GM19239 (cell line): ENCODE measurements at regions not wholly inside any gene's neighbourhood (a gene's known extent, or its start where the extent isn't known, plus 50 kb on each side); places are given as distances from the start of the nearest gene placed in this dataset.

Experiments
- DNase-seq: peaks from one replicate; pipeline ENCODE4 v3.0.0; 2011; ENCODE audit warnings: low spot score; ENCODE audit not compliant: insufficient read length
- FAIRE-seq: peaks from 2 replicates; lab custom pipeline; 2011; peaks lifted over from hg19 to GRCh38; lab: Jason Lieb, UNC

- DNase-seq (no peak), FAIRE-seq (no peak)
Measured at GRCh38 chr14:41418851-41419250, 187.8 kb upstream of the LRFN5 start.

GRCh38 chr14:41409806-41410205, 196.9 kb upstream of the LRFN5 start:
- DNase-seq (no peak), FAIRE-seq (no peak)

GRCh38 chr14:41404126-41404525, 202.6 kb upstream of the LRFN5 start:
- FAIRE-seq (no peak), DNase-seq (no peak)

GRCh38 chr14:41403360-41403759, 203.3 kb upstream of the LRFN5 start:
- FAIRE-seq (no peak), DNase-seq (no peak)

- no peak for DNase-seq
- FAIRE-seq = no peak
Measured at GRCh38 chr14:41397926-41398325, 208.8 kb upstream of the LRFN5 start.

- FAIRE-seq (no peak), DNase-seq (no peak)
Measured at GRCh38 chr14:41393512-41393911, 213.2 kb upstream of the LRFN5 start.

GRCh38 chr14:41392226-41392625, 214.4 kb upstream of the LRFN5 start:
- no peak for DNase-seq
- FAIRE-seq = no peak

GRCh38 chr14:41389355-41389754, 217.3 kb upstream of the LRFN5 start:
- no peak for FAIRE-seq
- no peak for DNase-seq

- FAIRE-seq = no peak
- DNase-seq = no peak
Measured at GRCh38 chr14:41385797-41386196, 220.9 kb upstream of the LRFN5 start.

GRCh38 chr14:41380017-41380416, 226.7 kb upstream of the LRFN5 start:
- DNase-seq (no peak), FAIRE-seq (no peak)

GRCh38 chr14:41378526-41378925, 228.2 kb upstream of the LRFN5 start:
- DNase-seq = no peak
- no peak for FAIRE-seq

GRCh38 chr14:41377932-41378331, 228.7 kb upstream of the LRFN5 start:
- FAIRE-seq (no peak), DNase-seq (no peak)

GRCh38 chr14:41374092-41374491, 232.6 kb upstream of the LRFN5 start:
- no peak for DNase-seq
- FAIRE-seq = no peak

- FAIRE-seq (no peak), DNase-seq (no peak)
Measured at GRCh38 chr14:41362139-41362538, 244.5 kb upstream of the LRFN5 start.

GRCh38 chr14:41360126-41360525, 246.6 kb upstream of the LRFN5 start:
- FAIRE-seq (no peak), DNase-seq (no peak)

- FAIRE-seq (no peak), DNase-seq (no peak)
Measured at GRCh38 chr14:41355866-41356265, 250.8 kb upstream of the LRFN5 start.

- DNase-seq = no peak
- no peak for FAIRE-seq
Measured at GRCh38 chr14:41350476-41350875, 256.2 kb upstream of the LRFN5 start.

- DNase-seq = no peak
- no peak for FAIRE-seq
Measured at GRCh38 chr14:41349289-41349910, 257.3 kb upstream of the LRFN5 start.

- no peak for DNase-seq
- FAIRE-seq = no peak
Measured at GRCh38 chr14:41343857-41344256, 262.8 kb upstream of the LRFN5 start.

GRCh38 chr14:41313196-41313595, 293.5 kb upstream of the LRFN5 start:
- no peak for FAIRE-seq
- DNase-seq = no peak

GRCh38 chr14:41303506-41303905, 303.2 kb upstream of the LRFN5 start:
- FAIRE-seq (no peak), DNase-seq (no peak)

- DNase-seq (no peak), FAIRE-seq (no peak)
Measured at GRCh38 chr14:41302776-41303175, 303.9 kb upstream of the LRFN5 start.

GRCh38 chr14:41299924-41300323, 306.8 kb upstream of the LRFN5 start:
- FAIRE-seq (no peak), DNase-seq (no peak)
